Osteocyte (in vitro differentiated cells): ENCODE measurements at regions not wholly inside any gene's neighbourhood (a gene's known extent, or its start where the extent isn't known, plus 50 kb on each side); places are given as distances from the start of the nearest gene placed in this dataset.

ENCODE experiments used
- DNase-seq: peaks from one replicate; pipeline ENCODE4 v3.0.0; 2021; ENCODE audit warnings: mixed read lengths; ENCODE audit not compliant: unreplicated experiment; ENCODE audit errors: extremely low spot score
- H3K27ac Mint-ChIP-seq: one replicate; pipeline ENCODE4 v1.8.0; 2021; ENCODE audit warnings: mild to moderate bottlenecking, mixed read lengths; ENCODE audit not compliant: unreplicated experiment
- H3K27me3 Mint-ChIP-seq: one replicate; pipeline ENCODE4 v1.8.0; 2021; ENCODE audit warnings: mixed read lengths; ENCODE audit not compliant: unreplicated experiment
- H3K36me3 Mint-ChIP-seq: one replicate; pipeline ENCODE4 v1.8.0; 2021; ENCODE audit warnings: mixed read lengths; ENCODE audit not compliant: unreplicated experiment
- H3K4me1 Mint-ChIP-seq: one replicate; pipeline ENCODE4 v1.8.0; 2021; ENCODE audit warnings: mixed read lengths; ENCODE audit not compliant: unreplicated experiment
- H3K4me3 Mint-ChIP-seq: one replicate; pipeline ENCODE4 v1.8.0; 2021; ENCODE audit warnings: mild to moderate bottlenecking, moderate library complexity, mixed read lengths; ENCODE audit not compliant: unreplicated experiment
- H3K9me3 Mint-ChIP-seq: one replicate; pipeline ENCODE4 v1.8.0; 2021; ENCODE audit warnings: mixed read lengths; ENCODE audit not compliant: unreplicated experiment
- CTCF ChIP-seq: fragments of 200-600 bp; sonication (generic); IDR thresholded peaks from 2 replicates; pipeline ENCODE4 v1.5.0; 2021; ENCODE audit warnings: antibody characterized with exemption, mild to moderate bottlenecking, moderate library complexity

GRCh38 chr11:19601235-19601634, 111.4 kb upstream of the NAV2 start:
- no peak overlapping the region for H3K27ac Mint-ChIP-seq
- peaks cover 57% of the 10 kb centered on the region for H3K4me1 Mint-ChIP-seq
- peaks cover 3% of the 10 kb centered on the region for H3K36me3 Mint-ChIP-seq
- H3K27me3 Mint-ChIP-seq = no peaks in the 10 kb centered on the region
- DNase-seq = peak; percentile 56
- H3K4me3 Mint-ChIP-seq = no peak overlapping the region
- H3K9me3 Mint-ChIP-seq = peaks cover 9% of the 10 kb centered on the region
- no peak for TF ChIP-seq CTCF

GRCh38 chr11:19599681-19600080, 113.0 kb upstream of the NAV2 start:
- Mint-ChIP-seq H3K27ac (no peak overlapping the region), H3K4me1 (peaks cover 59% of the 10 kb centered on the region), H3K27me3 (no peaks in the 10 kb centered on the region), H3K9me3 (peaks cover 7% of the 10 kb centered on the region), H3K36me3 (peaks cover 3% of the 10 kb centered on the region), H3K4me3 (no peak overlapping the region)
- DNase-seq = no peak
- TF ChIP-seq CTCF = no peak

GRCh38 chr11:19598876-19599486, 113.7 kb upstream of the NAV2 start:
- peak; percentile 60 for DNase-seq
- peaks cover 2% of the 10 kb centered on the region for H3K9me3 Mint-ChIP-seq
- no peak overlapping the region for H3K4me3 Mint-ChIP-seq
- H3K36me3 Mint-ChIP-seq = peaks cover 3% of the 10 kb centered on the region
- no peak for TF ChIP-seq CTCF
- H3K27me3 Mint-ChIP-seq = no peaks in the 10 kb centered on the region
- H3K27ac Mint-ChIP-seq = peak overlapping the region; percentile 99
- H3K4me1 Mint-ChIP-seq = peaks cover 61% of the 10 kb centered on the region

GRCh38 chr11:19598456-19598855, 114.2 kb upstream of the NAV2 start:
- Mint-ChIP-seq H3K9me3 (no peaks in the 10 kb centered on the region), H3K4me3 (no peak overlapping the region), H3K27me3 (no peaks in the 10 kb centered on the region), H3K4me1 (peaks cover 64% of the 10 kb centered on the region), H3K27ac (peak overlapping the region; percentile 99), H3K36me3 (no peaks in the 10 kb centered on the region)
- TF ChIP-seq CTCF = no peak
- DNase-seq = no peak

GRCh38 chr11:19597876-19598275, 114.8 kb upstream of the NAV2 start:
- peak overlapping the region; percentile 20 for H3K4me3 Mint-ChIP-seq
- DNase-seq = peak; percentile 84
- no peak for TF ChIP-seq CTCF
- peak overlapping the region; percentile 99 for H3K27ac Mint-ChIP-seq
- H3K9me3 Mint-ChIP-seq = no peaks in the 10 kb centered on the region
- no peaks in the 10 kb centered on the region for H3K27me3 Mint-ChIP-seq
- H3K36me3 Mint-ChIP-seq = no peaks in the 10 kb centered on the region
- H3K4me1 Mint-ChIP-seq = peaks cover 66% of the 10 kb centered on the region
